SK-N-SH (cell line): ENCODE measurements at regions not wholly inside any gene's neighbourhood (a gene's known extent, or its start where the extent isn't known, plus 50 kb on each side); places are given as distances from the start of the nearest gene placed in this dataset.

Experiments used
- CTCF ChIA-PET: fragments of 300-600, 350-600 bp; formaldehyde crosslinking; extraction: SDS; loops from one replicate; lab custom pipeline; 2021; lab: Yijun Ruan, JAX
- POLR2A ChIA-PET: fragments of 350-600 bp; sonication (Branson Sonifier 250); formaldehyde crosslinking; extraction: SDS; loops from one replicate; lab custom pipeline; 2020; ENCODE audit warnings: antibody characterized with exemption, inconsistent platforms; lab: Yijun Ruan, JAX
- DNase-seq: peaks from one replicate; pipeline ENCODE4 v3.0.0; 2012
- H2AFZ ChIP-seq: fragments of 200-600 bp; sonication (generic); 2 replicates; pipeline ENCODE4 v1.8.1; 2016; ENCODE audit warnings: antibody characterized with exemption, mild to moderate bottlenecking, low read depth
- H3F3A ChIP-seq: fragments of 200-600 bp; sonication (generic); replicated peaks from 2 replicates; pipeline ENCODE3; 2016; ENCODE audit warnings: antibody characterized with exemption, mild to moderate bottlenecking; ENCODE audit not compliant: insufficient read depth
- H3K27ac ChIP-seq, 2 experiments: fragments of 200-500 bp in 1 of 2; fragments of 200-600 bp in 1 of 2; sonication (Bioruptor generic) in 1 of 2; sonication (generic), shearing (Covaris generic) in 1 of 2; 2 replicates each; pipeline versions ENCODE4 v1.5.1 to v1.6.1; 2014 to 2016; ENCODE audit warnings: low read depth in 2 of 2, inconsistent platforms in 1 of 2, low read length in 1 of 2, mild to moderate bottlenecking in 1 of 2, mixed read lengths in 1 of 2
- H3K27me3 ChIP-seq: fragments of 200-600 bp; sonication (generic), shearing (Covaris generic); 2 replicates; pipeline ENCODE4 v1.6.1; 2016; ENCODE audit warnings: mixed run types; ENCODE audit not compliant: insufficient read depth
- H3K36me3 ChIP-seq, 2 experiments: fragments of 200-500 bp in 1 of 2; fragments of 200-600 bp in 1 of 2; sonication (Bioruptor generic) in 1 of 2; sonication (generic) in 1 of 2; replicated peaks in 1 of 2; 2 replicates each; pipeline versions ENCODE3 to v1.5.1; 2014 to 2016; ENCODE audit warnings: low read length in 1 of 2, mild to moderate bottlenecking in 1 of 2; ENCODE audit not compliant: insufficient read depth in 2 of 2, control insufficient read depth in 1 of 2
- H3K4me1 ChIP-seq, 2 experiments: fragments of 200-500 bp in 1 of 2; fragments of 200-600 bp in 1 of 2; sonication (Bioruptor generic) in 1 of 2; sonication (generic), shearing (Covaris generic) in 1 of 2; 2 replicates each; pipeline versions ENCODE4 v1.5.1 to v1.6.1; 2014 to 2016; ENCODE audit warnings: low read depth in 1 of 2, low read length in 1 of 2, mixed run types in 1 of 2; ENCODE audit not compliant: insufficient read depth in 2 of 2, control insufficient read depth in 1 of 2
- H3K4me2 ChIP-seq: fragments of 200-600 bp; sonication (generic), shearing (Covaris generic); 2 replicates; pipeline ENCODE4 v1.6.1; 2017; ENCODE audit warnings: mixed run types
- H3K4me3 ChIP-seq, 2 experiments: fragments of 200-500 bp in 1 of 2; fragments of 200-600 bp in 1 of 2; sonication (Bioruptor generic) in 1 of 2; sonication (generic), shearing (Covaris generic) in 1 of 2; 2 replicates each; pipeline versions ENCODE4 v1.5.1 to v1.8.1; 2014 to 2016; ENCODE audit warnings: low read depth in 2 of 2, inconsistent platforms in 1 of 2, low read length in 1 of 2, mild to moderate bottlenecking in 1 of 2, mixed read lengths in 1 of 2, moderate library complexity in 1 of 2
- H3K79me2 ChIP-seq: fragments of 200-600 bp; sonication (generic); 2 replicates; pipeline ENCODE4 v1.8.1; 2017; ENCODE audit warnings: mild to moderate bottlenecking; ENCODE audit not compliant: insufficient read depth
- H3K9ac ChIP-seq: fragments of 200-600 bp; sonication (generic); 2 replicates; pipeline ENCODE4 v1.6.1; 2017; ENCODE audit warnings: mixed run types
- H3K9me2 ChIP-seq: fragments of 200-600 bp; sonication (generic); 2 replicates; pipeline ENCODE4 v1.6.1; 2017; ENCODE audit warnings: mixed run types
- H3K9me3 ChIP-seq: fragments of 200-600 bp; sonication (generic); 2 replicates; pipeline ENCODE4 v1.6.1; 2017; ENCODE audit warnings: mixed run types, mild to moderate bottlenecking, moderate library complexity
- H4K20me1 ChIP-seq: fragments of 200-600 bp; sonication (generic); 2 replicates; pipeline ENCODE4 v1.6.1; 2017; ENCODE audit warnings: mild to moderate bottlenecking, mixed run types; ENCODE audit not compliant: insufficient read depth
- EP300 ChIP-seq, 2 experiments: IDR thresholded peaks; 2 replicates each; pipeline versions ENCODE4 v1.4.0 to v1.6.1; 2012; ENCODE audit warnings: borderline replicate concordance in 1 of 2, low read depth in 1 of 2, low read length in 1 of 2
- GABPA ChIP-seq: IDR thresholded peaks from 2 replicates; pipeline ENCODE4 v1.4.0; 2012; ENCODE audit warnings: low read depth, mild to moderate bottlenecking
- IRF3 ChIP-seq: fragments of 150-350 bp; IDR thresholded peaks from 2 replicates; pipeline ENCODE4 v1.6.1; 2016; ENCODE audit warnings: mild to moderate bottlenecking, low read depth, low read length
- JUND ChIP-seq: IDR thresholded peaks from 2 replicates; pipeline ENCODE4 v1.4.0; 2012
- MEF2A ChIP-seq: IDR thresholded peaks from 2 replicates; pipeline ENCODE4 v1.4.0; 2012; ENCODE audit warnings: low read depth, borderline replicate concordance
- REST ChIP-seq: IDR thresholded peaks from 2 replicates; pipeline ENCODE4 v1.6.1; 2012; ENCODE audit warnings: mild to moderate bottlenecking, low read depth, low read length, moderate library complexity
- SIN3A ChIP-seq: IDR thresholded peaks from 2 replicates; pipeline ENCODE4 v1.6.1; 2012; ENCODE audit warnings: low read depth, mild to moderate bottlenecking, low read length, moderate library complexity, borderline replicate concordance
- WGBS: methylation state at CpG from one replicate; pipeline ENCODE4 v1.1.6; 2017; ENCODE audit warnings: low lambda C conversion rate; 5-methylcytosine and 5-hydroxymethylcytosine counted together
- TF ChIP-seq, protein P1 (sequence below): IDR thresholded peaks from 2 replicates; pipeline ENCODE4 v1.4.0; 2012; ENCODE audit warnings: low read depth, borderline replicate concordance

DNA sequence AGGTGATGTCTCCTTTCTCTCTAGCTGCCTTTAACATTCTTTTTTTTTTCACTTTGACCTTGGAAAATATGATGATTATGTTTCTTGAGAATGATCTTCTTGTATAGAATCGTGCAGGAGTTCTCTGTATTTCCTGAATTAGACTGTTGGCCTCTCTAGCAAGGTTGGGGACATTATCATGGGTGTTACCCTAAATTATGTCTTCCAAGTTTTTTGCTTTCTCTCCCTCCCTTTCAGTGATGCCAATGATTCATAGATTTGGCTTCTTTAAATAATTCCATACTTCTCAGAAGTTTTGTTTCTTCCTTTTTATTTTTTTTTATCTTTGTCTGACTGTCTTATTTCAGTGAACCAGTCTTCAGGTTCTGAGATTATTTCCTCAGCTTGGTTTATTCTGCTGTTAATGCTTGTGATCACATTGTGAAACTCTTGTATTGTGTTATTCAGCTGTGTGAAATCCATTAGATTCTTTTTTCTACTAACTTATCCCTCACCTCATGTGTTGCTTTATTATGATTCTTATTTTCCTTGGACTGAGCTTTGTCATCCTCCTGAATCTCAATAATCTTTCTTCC, 268.4 kb upstream of the NRIP1 start:
- H2AFZ ChIP-seq: no peak overlapping the region
- no peaks in the 10 kb centered on the region for H3F3A ChIP-seq
- H3K4me1 ChIP-seq: no peaks in the 10 kb centered on the region
- no peak overlapping the region for H3K4me3 ChIP-seq
- no peak overlapping the region for H3K9ac ChIP-seq
- no peaks in the 10 kb centered on the region for H4K20me1 ChIP-seq
- no peaks in the 10 kb centered on the region for H3K27me3 ChIP-seq
- TF ChIP-seq, protein P1, sequence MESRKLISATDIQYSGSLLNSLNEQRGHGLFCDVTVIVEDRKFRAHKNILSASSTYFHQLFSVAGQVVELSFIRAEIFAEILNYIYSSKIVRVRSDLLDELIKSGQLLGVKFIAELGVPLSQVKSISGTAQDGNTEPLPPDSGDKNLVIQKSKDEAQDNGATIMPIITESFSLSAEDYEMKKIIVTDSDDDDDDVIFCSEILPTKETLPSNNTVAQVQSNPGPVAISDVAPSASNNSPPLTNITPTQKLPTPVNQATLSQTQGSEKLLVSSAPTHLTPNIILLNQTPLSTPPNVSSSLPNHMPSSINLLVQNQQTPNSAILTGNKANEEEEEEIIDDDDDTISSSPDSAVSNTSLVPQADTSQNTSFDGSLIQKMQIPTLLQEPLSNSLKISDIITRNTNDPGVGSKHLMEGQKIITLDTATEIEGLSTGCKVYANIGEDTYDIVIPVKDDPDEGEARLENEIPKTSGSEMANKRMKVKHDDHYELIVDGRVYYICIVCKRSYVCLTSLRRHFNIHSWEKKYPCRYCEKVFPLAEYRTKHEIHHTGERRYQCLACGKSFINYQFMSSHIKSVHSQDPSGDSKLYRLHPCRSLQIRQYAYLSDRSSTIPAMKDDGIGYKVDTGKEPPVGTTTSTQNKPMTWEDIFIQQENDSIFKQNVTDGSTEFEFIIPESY: no peak
- no peak for TF ChIP-seq JUND
- 0% methylated on average over 1 of the region's 1 CpG for WGBS
- no peaks in the 10 kb centered on the region for H3K79me2 ChIP-seq
- POLR2A ChIA-PET: no interaction called here
- no peaks in the 10 kb centered on the region for H3K9me3 ChIP-seq
- no peak overlapping the region for H3K27ac ChIP-seq
- no peak overlapping the region for H3K4me2 ChIP-seq
- no peak for DNase-seq
- CTCF ChIA-PET: interaction anchor here (1.3 kb wide), 1 partner anchor 43 kb away, joined by 3 read pairs; no protein-coding TSS in a partner anchor
- no peaks in the 10 kb centered on the region for H3K36me3 ChIP-seq
- H3K9me2 ChIP-seq: no peaks in the 10 kb centered on the region

GRCh38 chr21:15333951-15334350, 269.2 kb upstream of the NRIP1 start:
- no peaks in the 10 kb centered on the region for H3K36me3 ChIP-seq
- H2AFZ ChIP-seq: no peak overlapping the region
- H3K9ac ChIP-seq: no peak overlapping the region
- H3K79me2 ChIP-seq: no peaks in the 10 kb centered on the region
- H3F3A ChIP-seq: no peaks in the 10 kb centered on the region
- TF ChIP-seq REST (no peak), SIN3A (no peak), GABPA (no peak), IRF3 (no peak), EP300 (IDR thresholded peaks at IDR 0.05; ENCODE audit: borderline replicate concordance in 1 of 2, low read depth in 1 of 2, low read length in 1 of 2) (no peak), MEF2A (no peak)
- ChIA-PET POLR2A (no interaction called here), CTCF (interaction anchor here (1.2 to 1.3 kb wide), 2 partner anchors 42 to 258 kb away, joined by 3 read pairs; no protein-coding TSS in a partner anchor)
- no peaks in the 10 kb centered on the region for H3K9me3 ChIP-seq
- no peak overlapping the region for H3K4me3 ChIP-seq
- no peaks in the 10 kb centered on the region for H3K4me1 ChIP-seq
- WGBS: 8% methylated on average over 2 of the region's 2 CpGs
- H3K27me3 ChIP-seq: no peaks in the 10 kb centered on the region
- H3K27ac ChIP-seq: no peak overlapping the region
- H3K9me2 ChIP-seq: no peaks in the 10 kb centered on the region
- no peak overlapping the region for H3K4me2 ChIP-seq
- no peaks in the 10 kb centered on the region for H4K20me1 ChIP-seq
- DNase-seq: no peak
